ENCODE measurements at regions not wholly inside any gene's neighbourhood (a gene's known extent, or its start where the extent isn't known, plus 50 kb on each side); places are given as distances from the start of the nearest gene placed in this dataset.

DNA sequence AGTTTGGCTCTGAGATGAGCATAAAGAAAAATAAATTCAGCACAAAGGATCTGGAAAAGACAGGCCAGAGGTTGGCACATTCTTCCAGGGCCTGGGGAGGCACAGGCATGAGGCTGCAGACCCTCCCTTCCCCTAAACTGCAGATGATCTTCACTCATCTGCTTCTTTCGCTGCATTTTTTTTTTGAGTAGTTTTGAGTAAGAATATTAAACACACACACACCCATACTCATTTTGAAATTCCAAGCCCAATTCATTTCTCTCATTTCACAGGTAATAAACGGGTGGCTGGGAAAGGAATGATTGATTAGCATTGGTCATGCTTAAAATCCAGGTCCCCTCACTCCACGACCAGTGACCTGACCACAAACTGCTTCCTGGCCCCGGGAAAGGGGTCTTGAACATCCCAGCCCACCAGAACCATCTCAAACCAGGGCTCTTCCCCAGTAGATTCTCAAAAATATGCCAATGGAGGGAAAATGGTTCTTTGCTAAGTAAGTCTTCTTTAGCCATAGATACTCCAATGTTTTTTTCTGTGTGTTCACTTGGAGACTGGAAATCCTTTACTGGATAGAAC lies 219.6 kb downstream of the ANAPC1 start:
- TF ChIP-seq, protein P1, sequence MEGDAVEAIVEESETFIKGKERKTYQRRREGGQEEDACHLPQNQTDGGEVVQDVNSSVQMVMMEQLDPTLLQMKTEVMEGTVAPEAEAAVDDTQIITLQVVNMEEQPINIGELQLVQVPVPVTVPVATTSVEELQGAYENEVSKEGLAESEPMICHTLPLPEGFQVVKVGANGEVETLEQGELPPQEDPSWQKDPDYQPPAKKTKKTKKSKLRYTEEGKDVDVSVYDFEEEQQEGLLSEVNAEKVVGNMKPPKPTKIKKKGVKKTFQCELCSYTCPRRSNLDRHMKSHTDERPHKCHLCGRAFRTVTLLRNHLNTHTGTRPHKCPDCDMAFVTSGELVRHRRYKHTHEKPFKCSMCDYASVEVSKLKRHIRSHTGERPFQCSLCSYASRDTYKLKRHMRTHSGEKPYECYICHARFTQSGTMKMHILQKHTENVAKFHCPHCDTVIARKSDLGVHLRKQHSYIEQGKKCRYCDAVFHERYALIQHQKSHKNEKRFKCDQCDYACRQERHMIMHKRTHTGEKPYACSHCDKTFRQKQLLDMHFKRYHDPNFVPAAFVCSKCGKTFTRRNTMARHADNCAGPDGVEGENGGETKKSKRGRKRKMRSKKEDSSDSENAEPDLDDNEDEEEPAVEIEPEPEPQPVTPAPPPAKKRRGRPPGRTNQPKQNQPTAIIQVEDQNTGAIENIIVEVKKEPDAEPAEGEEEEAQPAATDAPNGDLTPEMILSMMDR (IDR thresholded peaks at IDR 0.05), result no peak
- no peak for TF ChIP-seq CHD2 (IDR thresholded peaks at IDR 0.05; ENCODE audit: low read length, partially characterized antibody)
- TF ChIP-seq EZH2phosphoT487 (IDR thresholded peaks at IDR 0.05; ENCODE audit: borderline replicate concordance, low read depth), result no peak
- TF ChIP-seq, protein P2, sequence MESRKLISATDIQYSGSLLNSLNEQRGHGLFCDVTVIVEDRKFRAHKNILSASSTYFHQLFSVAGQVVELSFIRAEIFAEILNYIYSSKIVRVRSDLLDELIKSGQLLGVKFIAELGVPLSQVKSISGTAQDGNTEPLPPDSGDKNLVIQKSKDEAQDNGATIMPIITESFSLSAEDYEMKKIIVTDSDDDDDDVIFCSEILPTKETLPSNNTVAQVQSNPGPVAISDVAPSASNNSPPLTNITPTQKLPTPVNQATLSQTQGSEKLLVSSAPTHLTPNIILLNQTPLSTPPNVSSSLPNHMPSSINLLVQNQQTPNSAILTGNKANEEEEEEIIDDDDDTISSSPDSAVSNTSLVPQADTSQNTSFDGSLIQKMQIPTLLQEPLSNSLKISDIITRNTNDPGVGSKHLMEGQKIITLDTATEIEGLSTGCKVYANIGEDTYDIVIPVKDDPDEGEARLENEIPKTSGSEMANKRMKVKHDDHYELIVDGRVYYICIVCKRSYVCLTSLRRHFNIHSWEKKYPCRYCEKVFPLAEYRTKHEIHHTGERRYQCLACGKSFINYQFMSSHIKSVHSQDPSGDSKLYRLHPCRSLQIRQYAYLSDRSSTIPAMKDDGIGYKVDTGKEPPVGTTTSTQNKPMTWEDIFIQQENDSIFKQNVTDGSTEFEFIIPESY (IDR thresholded peaks at IDR 0.05; ENCODE audit: borderline replicate concordance, low read depth), result no peak
- TF ChIP-seq, protein P3, sequence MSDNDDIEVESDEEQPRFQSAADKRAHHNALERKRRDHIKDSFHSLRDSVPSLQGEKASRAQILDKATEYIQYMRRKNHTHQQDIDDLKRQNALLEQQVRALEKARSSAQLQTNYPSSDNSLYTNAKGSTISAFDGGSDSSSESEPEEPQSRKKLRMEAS (IDR thresholded peaks at IDR 0.05; ENCODE audit: low read depth), result no peak
- TF ChIP-seq YY1 (IDR thresholded peaks at IDR 0.05; ENCODE audit: low read depth), result no peak
- TF ChIP-seq, protein P4, sequence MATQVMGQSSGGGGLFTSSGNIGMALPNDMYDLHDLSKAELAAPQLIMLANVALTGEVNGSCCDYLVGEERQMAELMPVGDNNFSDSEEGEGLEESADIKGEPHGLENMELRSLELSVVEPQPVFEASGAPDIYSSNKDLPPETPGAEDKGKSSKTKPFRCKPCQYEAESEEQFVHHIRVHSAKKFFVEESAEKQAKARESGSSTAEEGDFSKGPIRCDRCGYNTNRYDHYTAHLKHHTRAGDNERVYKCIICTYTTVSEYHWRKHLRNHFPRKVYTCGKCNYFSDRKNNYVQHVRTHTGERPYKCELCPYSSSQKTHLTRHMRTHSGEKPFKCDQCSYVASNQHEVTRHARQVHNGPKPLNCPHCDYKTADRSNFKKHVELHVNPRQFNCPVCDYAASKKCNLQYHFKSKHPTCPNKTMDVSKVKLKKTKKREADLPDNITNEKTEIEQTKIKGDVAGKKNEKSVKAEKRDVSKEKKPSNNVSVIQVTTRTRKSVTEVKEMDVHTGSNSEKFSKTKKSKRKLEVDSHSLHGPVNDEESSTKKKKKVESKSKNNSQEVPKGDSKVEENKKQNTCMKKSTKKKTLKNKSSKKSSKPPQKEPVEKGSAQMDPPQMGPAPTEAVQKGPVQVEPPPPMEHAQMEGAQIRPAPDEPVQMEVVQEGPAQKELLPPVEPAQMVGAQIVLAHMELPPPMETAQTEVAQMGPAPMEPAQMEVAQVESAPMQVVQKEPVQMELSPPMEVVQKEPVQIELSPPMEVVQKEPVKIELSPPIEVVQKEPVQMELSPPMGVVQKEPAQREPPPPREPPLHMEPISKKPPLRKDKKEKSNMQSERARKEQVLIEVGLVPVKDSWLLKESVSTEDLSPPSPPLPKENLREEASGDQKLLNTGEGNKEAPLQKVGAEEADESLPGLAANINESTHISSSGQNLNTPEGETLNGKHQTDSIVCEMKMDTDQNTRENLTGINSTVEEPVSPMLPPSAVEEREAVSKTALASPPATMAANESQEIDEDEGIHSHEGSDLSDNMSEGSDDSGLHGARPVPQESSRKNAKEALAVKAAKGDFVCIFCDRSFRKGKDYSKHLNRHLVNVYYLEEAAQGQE (IDR thresholded peaks at IDR 0.05; ENCODE audit: low read depth, low read length), result no peak
